Astrocyte of the cerebellum (primary cell): ENCODE measurements at regions not wholly inside any gene's neighbourhood (a gene's known extent, or its start where the extent isn't known, plus 50 kb on each side); places are given as distances from the start of the nearest gene placed in this dataset.

Source experiments
- DNase-seq: peaks from one replicate; pipeline ENCODE4 v3.0.0-alpha.2; 2011; ENCODE audit warnings: low read depth
- H3K4me3 ChIP-seq: 2 replicates; pipeline ENCODE4 v1.5.1; 2011; ENCODE audit warnings: mild to moderate bottlenecking, low read depth, low read length, moderate library complexity
- CTCF ChIP-seq: IDR thresholded peaks from 2 replicates; pipeline ENCODE4 v1.5.1; 2012; ENCODE audit warnings: low read length, low read depth, moderate library complexity, mild to moderate bottlenecking; ENCODE audit errors: missing control alignments
- in situ Hi-C: cut with HindIII; loops from 2 replicates; pipeline ENCODE4 v1.10.0; 2017; ENCODE audit warnings: low sequenced_read_pairs

- no peak for TF ChIP-seq CTCF
- H3K4me3 ChIP-seq = no peak overlapping the region
- DNase-seq = no peak
- in situ Hi-C loops = no loop called here
Observed at GRCh38 chr11:8830641-8831040, 80.3 kb upstream of the AKIP1 start.

GRCh38 chr11:8831861-8832260 lies 79.1 kb upstream of the AKIP1 start:
- TF ChIP-seq CTCF = no peak
- no peak overlapping the region for H3K4me3 ChIP-seq
- no peak for DNase-seq
- in situ Hi-C loops = no loop called here

GRCh38 chr11:8832571-8833260 lies 78.3 kb upstream of the AKIP1 start:
- no peak overlapping the region for H3K4me3 ChIP-seq
- TF ChIP-seq CTCF = no peak
- DNase-seq = peak; percentile 37
- in situ Hi-C loops = no loop called here

- H3K4me3 ChIP-seq = no peak overlapping the region
- in situ Hi-C loops = no loop called here
- TF ChIP-seq CTCF = no peak
Observed at GRCh38 chr11:8833568-8834315, 77.2 kb upstream of the AKIP1 start.

GRCh38 chr11:8834379-8834778 lies 76.6 kb upstream of the AKIP1 start:
- no peak for TF ChIP-seq CTCF
- no peak overlapping the region for H3K4me3 ChIP-seq
- DNase-seq = no peak
- in situ Hi-C loops = no loop called here

More at GRCh38 chr11:8833568-8834315, 77.2 kb upstream of the AKIP1 start:
- peak; percentile 35 for DNase-seq

GRCh38 chr11:8838248-8838647 lies 72.7 kb upstream of the AKIP1 start:
- H3K4me3 ChIP-seq = no peak overlapping the region
- in situ Hi-C loops = no loop called here
- peak; percentile 90 for DNase-seq
- TF ChIP-seq CTCF = no peak
